Gastroesophageal sphincter (tissue), 4 donors: ENCODE measurements at regions not wholly inside any gene's neighbourhood (a gene's known extent, or its start where the extent isn't known, plus 50 kb on each side); places are given as distances from the start of the nearest gene placed in this dataset.

ENCODE experiments used
- ATAC-seq: fragments of 150-250 bp; one replicate; pipeline ENCODE4 v1.9.1; 2016; ENCODE audit warnings: mild to moderate bottlenecking, moderate library complexity
- H3K27ac ChIP-seq, 4 donors: fragments of 200-600 bp; sonication (generic) in 3 of 4; 1 replicate in 3 of 4; 2 replicates in 1 of 4; pipeline ENCODE4 v1.5.1; 2016 to 2019
- H3K27me3 ChIP-seq: fragments of 200-600 bp; sonication (generic); one replicate; pipeline ENCODE4 v1.5.1; 2019
- H3K36me3 ChIP-seq, 2 donors: fragments of 200-600 bp; sonication (generic); one replicate each; pipeline ENCODE4 v1.5.1; 2019; ENCODE audit warnings: control low read depth in 1 of 2
- H3K4me1 ChIP-seq, 3 donors: fragments of 200-600 bp; sonication (generic); 1 replicate in 2 of 3; 2 replicates in 1 of 3; pipeline ENCODE4 v1.5.1; 2016 to 2019; ENCODE audit warnings: control low read depth in 2 of 3
- H3K4me3 ChIP-seq, 2 donors: fragments of 200-600 bp; sonication (generic); one replicate each; pipeline ENCODE4 v1.5.1; 2019; ENCODE audit warnings: mild to moderate bottlenecking in 1 of 2, moderate library complexity in 1 of 2
- H3K9me3 ChIP-seq, 3 donors: fragments of 200-600 bp; sonication (generic); one replicate each; pipeline ENCODE4 v1.5.1; 2017 to 2019; ENCODE audit warnings: control low read depth in 2 of 3
- CTCF ChIP-seq, 4 experiments: fragments of 200-600 bp in 2 of 4; fragments of 450-650 bp in 2 of 4; sonication (generic) in 1 of 4; IDR thresholded peaks; one replicate each; pipeline ENCODE4 v1.5.1; 2017 to 2019; ENCODE audit warnings: antibody characterized with exemption in 4 of 4, mild to moderate bottlenecking in 2 of 4, moderate library complexity in 2 of 4
- EP300 ChIP-seq: sonication (generic); formaldehyde crosslinking; IDR thresholded peaks from one replicate; pipeline ENCODE4 v1.6.1; 2017; ENCODE audit warnings: antibody characterized with exemption, mild to moderate bottlenecking
- POLR2A ChIP-seq, 2 donors: fragments of 450-650 bp; IDR thresholded peaks; one replicate each; pipeline ENCODE4 v1.6.1; 2017; ENCODE audit warnings: antibody characterized with exemption in 2 of 2, mild to moderate bottlenecking in 2 of 2, moderate library complexity in 1 of 2
- POLR2AphosphoS5 ChIP-seq: sonication (generic); formaldehyde crosslinking; IDR thresholded peaks from one replicate; pipeline ENCODE4 v1.6.1; 2017; ENCODE audit warnings: antibody characterized with exemption
- WGBS, 2 donors: methylation state at CpG; one replicate each; pipeline ENCODE4 v1.1.5; 2018; ENCODE audit warnings: low coverage in 1 of 2; 5-methylcytosine and 5-hydroxymethylcytosine counted together

GRCh38 chr5:109923205-109923604 is 233.5 kb downstream of the MAN2A1 start:
- H3K9me3 ChIP-seq, result no peaks in the 10 kb centered on the region
- H3K27me3 ChIP-seq, result no peaks in the 10 kb centered on the region
- no peak for TF ChIP-seq POLR2A (IDR thresholded peaks at IDR 0.05)
- TF ChIP-seq EP300, result no peak
- TF ChIP-seq CTCF (IDR thresholded peaks at IDR 0.05), result no peak
- TF ChIP-seq POLR2AphosphoS5, result no peak
- ATAC-seq, result no peak
- H3K27ac ChIP-seq, result no peak overlapping the region
- WGBS, 2 donors, result 80% methylated on average over 1 of the region's 1 CpG; no CpG with 5 or more reads in 1 of the 2 donors
- no peak overlapping the region for H3K4me3 ChIP-seq
- peaks cover 0 to 22% (median 0%) of the 10 kb centered on the region in 3 donors for H3K4me1 ChIP-seq
- no peaks in the 10 kb centered on the region for H3K36me3 ChIP-seq

- Histone ChIP-seq H3K27ac (no peak overlapping the region), H3K4me3 (no peak overlapping the region), H3K36me3 (no peaks in the 10 kb centered on the region), H3K4me1 (peaks cover 0 to 22% (median 0%) of the 10 kb centered on the region in 3 donors), H3K27me3 (no peaks in the 10 kb centered on the region), H3K9me3 (no peaks in the 10 kb centered on the region)
- no peak for TF ChIP-seq POLR2AphosphoS5
- TF ChIP-seq EP300, result no peak
- TF ChIP-seq POLR2A (IDR thresholded peaks at IDR 0.05), result no peak
- TF ChIP-seq CTCF (IDR thresholded peaks at IDR 0.05), result no peak
- no peak for ATAC-seq
- 89 to 94% methylated on average over 5 of the region's 7 CpGs for WGBS, 2 donors
These were observed 234.7 kb downstream of the MAN2A1 start for GRCh38 chr5:109924237-109925107.

GRCh38 chr5:109927639-109928038 is 237.9 kb downstream of the MAN2A1 start:
- Histone ChIP-seq H3K27ac (no peak overlapping the region), H3K9me3 (no peaks in the 10 kb centered on the region), H3K36me3 (no peaks in the 10 kb centered on the region), H3K4me1 (peaks cover 0 to 6% (median 0%) of the 10 kb centered on the region in 3 donors), H3K27me3 (no peaks in the 10 kb centered on the region), H3K4me3 (no peak overlapping the region)
- no peak for ATAC-seq
- WGBS, 2 donors, result 67 to 77% methylated on average over 3 of the region's 3 CpGs
- TF ChIP-seq EP300, result no peak
- no peak for TF ChIP-seq POLR2A (IDR thresholded peaks at IDR 0.05)
- TF ChIP-seq POLR2AphosphoS5, result no peak
- no peak for TF ChIP-seq CTCF (IDR thresholded peaks at IDR 0.05)

- Histone ChIP-seq H3K4me3 (no peak overlapping the region), H3K27ac (no peak overlapping the region), H3K27me3 (no peaks in the 10 kb centered on the region), H3K9me3 (no peaks in the 10 kb centered on the region), H3K4me1 (peaks cover 0 to 2% (median 0%) of the 10 kb centered on the region in 3 donors), H3K36me3 (no peaks in the 10 kb centered on the region)
- 85 to 90% methylated on average over 2 of the region's 2 CpGs for WGBS, 2 donors
- TF ChIP-seq POLR2AphosphoS5, result no peak
- ATAC-seq, result no peak
These were observed 238.3 kb downstream of the MAN2A1 start for GRCh38 chr5:109928046-109928445.

GRCh38 chr5:109928811-109929210 is 239.1 kb downstream of the MAN2A1 start:
- Histone ChIP-seq H3K4me3 (no peak overlapping the region), H3K9me3 (no peaks in the 10 kb centered on the region), H3K36me3 (no peaks in the 10 kb centered on the region), H3K27me3 (no peaks in the 10 kb centered on the region), H3K4me1 (no peaks in the 10 kb centered on the region), H3K27ac (no peak overlapping the region)
- no peak for ATAC-seq
- TF ChIP-seq POLR2AphosphoS5 (no peak), CTCF (IDR thresholded peaks at IDR 0.05) (no peak), POLR2A (IDR thresholded peaks at IDR 0.05) (no peak), EP300 (no peak)
- 96% methylated on average over 2 of the region's 2 CpGs for WGBS, 2 donors
